Activated T-cell treated with anti-CD3 and anti-CD28 coated beads for 48 hours (primary cell): ENCODE measurements at regions not wholly inside any gene's neighbourhood (a gene's known extent, or its start where the extent isn't known, plus 50 kb on each side); places are given as distances from the start of the nearest gene placed in this dataset.
"Not testable (repeated sequence)": the region's sequence is repeated elsewhere in the genome, so short reads cannot be mapped to it uniquely, and the experiment has no call there.

Experiments
- DNase-seq: peaks from one replicate; pipeline ENCODE4 v3.0.0-alpha.2; 2020; ENCODE audit warnings: low read depth

- no peak for DNase-seq
Observed at GRCh38 chr7:16089191-16089590, 332.1 kb downstream of the CRPPA start.

- no peak for DNase-seq
Observed at GRCh38 chr7:16086743-16087142, 334.6 kb downstream of the CRPPA start.

GRCh38 chr7:16085780-16086179 is 335.6 kb downstream of the CRPPA start:
- DNase-seq: not testable (repeated sequence)

- DNase-seq: no peak
Observed at GRCh38 chr7:16084875-16085274, 336.5 kb downstream of the CRPPA start.

- no peak for DNase-seq
Observed at GRCh38 chr7:16084370-16084769, 337.0 kb downstream of the CRPPA start.

GRCh38 chr7:16083931-16084330 is 337.4 kb downstream of the CRPPA start:
- DNase-seq: no peak

- no peak for DNase-seq
Observed at GRCh38 chr7:16080131-16080530, 341.2 kb downstream of the CRPPA start.

- no peak for DNase-seq
Observed at GRCh38 chr7:16079723-16080122, 341.6 kb downstream of the CRPPA start.

- DNase-seq: no peak
Observed at GRCh38 chr7:16078076-16078952, 343.0 kb downstream of the CRPPA start.

GRCh38 chr7:16071246-16071857 is 350.0 kb downstream of the CRPPA start:
- no peak for DNase-seq

GRCh38 chr7:16070806-16071205 is 350.5 kb downstream of the CRPPA start:
- no peak for DNase-seq

- DNase-seq: no peak
Observed at GRCh38 chr7:16069998-16070397, 351.3 kb downstream of the CRPPA start.

- DNase-seq: no peak
Observed at GRCh38 chr7:16068183-16068582, 353.2 kb downstream of the CRPPA start.

GRCh38 chr7:16067711-16068110 is 353.6 kb downstream of the CRPPA start:
- DNase-seq: no peak

- no peak for DNase-seq
Observed at GRCh38 chr7:16066805-16067459, 354.4 kb downstream of the CRPPA start.

GRCh38 chr7:16065939-16066338 is 355.4 kb downstream of the CRPPA start:
- DNase-seq: no peak

- DNase-seq: no peak
Observed at GRCh38 chr7:16063716-16064675, 357.3 kb downstream of the CRPPA start.

GRCh38 chr7:16063221-16063620 is 358.1 kb downstream of the CRPPA start:
- no peak for DNase-seq

- no peak for DNase-seq
Observed at GRCh38 chr7:16062269-16062668, 359.1 kb downstream of the CRPPA start.

- no peak for DNase-seq
Observed at GRCh38 chr7:16061630-16062029, 359.7 kb downstream of the CRPPA start.

GRCh38 chr7:16061011-16061410 is 360.3 kb downstream of the CRPPA start:
- DNase-seq: no peak

GRCh38 chr7:16060502-16060901 is 360.8 kb downstream of the CRPPA start:
- DNase-seq: no peak
